Mesenchymal stem cell (in vitro differentiated cells and primary cell): ENCODE measurements at regions not wholly inside any gene's neighbourhood (a gene's known extent, or its start where the extent isn't known, plus 50 kb on each side); places are given as distances from the start of the nearest gene placed in this dataset.

Experiments
- DNase-seq: peaks from one replicate; pipeline ENCODE4 v3.0.0-alpha.2; 2013
- H2AFZ ChIP-seq: one replicate; pipeline ENCODE4 v1.6.1; 2013; ENCODE audit warnings: low read depth, mild to moderate bottlenecking, control low read depth, inconsistent platforms, low read length, moderate library complexity
- H2AK5ac ChIP-seq: 2 replicates; pipeline ENCODE4 v1.6.1; 2013; ENCODE audit warnings: low read length, moderate library complexity, mild to moderate bottlenecking, inconsistent platforms; ENCODE audit not compliant: severe bottlenecking
- H2BK120ac ChIP-seq: one replicate; pipeline ENCODE4 v1.6.1; 2013; ENCODE audit warnings: low read depth, mild to moderate bottlenecking, inconsistent platforms, low read length, moderate library complexity
- H2BK12ac ChIP-seq, 2 experiments: one replicate each; pipeline ENCODE4 v1.6.1; 2013; ENCODE audit warnings: inconsistent platforms in 2 of 2, low read length in 2 of 2, mild to moderate bottlenecking in 2 of 2, moderate library complexity in 2 of 2, control low read depth in 1 of 2
- H2BK15ac ChIP-seq: one replicate; pipeline ENCODE4 v1.6.1; 2013; ENCODE audit warnings: mild to moderate bottlenecking, low read depth, inconsistent platforms; ENCODE audit not compliant: poor library complexity, severe bottlenecking
- H2BK5ac ChIP-seq: 2 replicates; pipeline ENCODE4 v1.6.1; 2013; ENCODE audit warnings: low read depth, mild to moderate bottlenecking, low read length, control low read depth, inconsistent platforms; ENCODE audit not compliant: poor library complexity, severe bottlenecking
- H3K14ac ChIP-seq, 2 experiments: one replicate each; pipeline ENCODE4 v1.6.1; 2013; ENCODE audit warnings: inconsistent platforms in 2 of 2, low read length in 2 of 2, control low read depth in 1 of 2, mild to moderate bottlenecking in 1 of 2, moderate library complexity in 1 of 2
- H3K18ac ChIP-seq, 2 experiments: one replicate each; pipeline ENCODE4 v1.6.1; 2013; ENCODE audit warnings: inconsistent platforms in 2 of 2, low read length in 2 of 2, control low read depth in 1 of 2, low read depth in 1 of 2, mild to moderate bottlenecking in 1 of 2
- H3K23ac ChIP-seq, 2 experiments: one replicate each; pipeline ENCODE4 v1.6.1; 2013; ENCODE audit warnings: inconsistent platforms in 2 of 2, low read length in 2 of 2, mild to moderate bottlenecking in 2 of 2, moderate library complexity in 2 of 2, control low read depth in 1 of 2
- H3K27ac ChIP-seq: 2 replicates; pipeline ENCODE4 v1.5.1; 2013; ENCODE audit warnings: mild to moderate bottlenecking, moderate library complexity, low read length, control low read depth, inconsistent platforms; ENCODE audit not compliant: poor library complexity, severe bottlenecking
- H3K27me3 ChIP-seq, 2 experiments: 2 replicates each; pipeline versions ENCODE4 v1.6.1 to v1.7.0; 2013; ENCODE audit warnings: low read length in 2 of 2, mild to moderate bottlenecking in 2 of 2, moderate library complexity in 2 of 2, control low read depth in 1 of 2, inconsistent platforms in 1 of 2; ENCODE audit not compliant: control insufficient read depth in 1 of 2, insufficient read depth in 1 of 2
- H3K36me3 ChIP-seq, 2 experiments: 2 replicates each; pipeline versions ENCODE4 v1.6.1 to v1.7.0; 2013; ENCODE audit warnings: low read length in 2 of 2, control low read depth in 1 of 2, inconsistent platforms in 1 of 2, low read depth in 1 of 2, mild to moderate bottlenecking in 1 of 2; ENCODE audit not compliant: insufficient read depth in 2 of 2, control insufficient read depth in 1 of 2
- H3K4ac ChIP-seq, 2 experiments: one replicate each; pipeline ENCODE4 v1.6.1; 2013; ENCODE audit warnings: inconsistent platforms in 2 of 2, low read length in 2 of 2, mild to moderate bottlenecking in 2 of 2, moderate library complexity in 2 of 2, control low read depth in 1 of 2, low read depth in 1 of 2
- H3K4me1 ChIP-seq: 2 replicates; pipeline ENCODE4 v1.6.1; 2013; ENCODE audit warnings: low read depth, low read length, control low read depth; ENCODE audit not compliant: control insufficient read depth, insufficient read depth
- H3K4me2 ChIP-seq: 2 replicates; pipeline ENCODE4 v1.6.1; 2013; ENCODE audit warnings: low read length, mild to moderate bottlenecking, inconsistent platforms; ENCODE audit not compliant: poor library complexity, severe bottlenecking
- H3K4me3 ChIP-seq, 2 experiments: 2 replicates each; pipeline versions ENCODE4 v1.5.1 to v1.7.0; 2013; ENCODE audit warnings: low read length in 2 of 2, mild to moderate bottlenecking in 2 of 2, control low read depth in 1 of 2, low read depth in 1 of 2; ENCODE audit not compliant: insufficient read depth in 1 of 2
- H3K79me1 ChIP-seq: replicated peaks from 2 replicates; pipeline ENCODE4 v1.6.1; 2013; ENCODE audit warnings: mild to moderate bottlenecking, control low read depth, low read length, inconsistent platforms; ENCODE audit not compliant: poor library complexity, severe bottlenecking
- H3K9ac ChIP-seq: 2 replicates; pipeline ENCODE4 v1.7.0; 2013; ENCODE audit warnings: mild to moderate bottlenecking, low read length, moderate library complexity
- H3K9me3 ChIP-seq: 2 replicates; pipeline ENCODE4 v1.7.0; 2013; ENCODE audit warnings: mild to moderate bottlenecking, low read length; ENCODE audit not compliant: control insufficient read depth
- H4K8ac ChIP-seq: one replicate; pipeline ENCODE4 v1.6.1; 2013; ENCODE audit warnings: inconsistent platforms, mild to moderate bottlenecking, low read length, moderate library complexity
- H4K91ac ChIP-seq: one replicate; pipeline ENCODE4 v1.6.1; 2013; ENCODE audit warnings: mild to moderate bottlenecking, low read length, inconsistent platforms
- WGBS: methylation state at CpG from one replicate; pipeline ENCODE4 v1.1.7; 2013; ENCODE audit warnings: mixed read lengths; 5-methylcytosine and 5-hydroxymethylcytosine counted together

DNA sequence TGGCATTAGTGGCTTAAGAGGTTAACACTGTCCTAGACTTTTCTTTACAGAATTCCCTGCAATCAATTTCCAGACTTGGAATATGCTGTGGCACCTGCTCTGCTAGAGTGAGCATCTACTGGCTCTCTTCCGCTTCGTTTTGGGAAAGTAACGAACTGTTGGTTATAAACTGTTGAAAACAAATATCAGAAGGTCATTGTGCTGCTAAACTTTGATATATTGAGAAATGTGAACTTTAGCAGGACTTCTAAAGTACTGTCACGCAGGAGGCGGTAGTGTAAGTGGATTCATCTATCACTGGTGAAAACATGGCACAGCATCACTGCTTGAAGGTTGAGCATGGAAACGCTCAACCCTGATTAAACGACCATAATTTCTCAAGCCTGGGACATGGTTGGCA, 348.9 kb downstream of the FLRT2 start:
- no peak overlapping the region for H3K9ac ChIP-seq
- H4K91ac ChIP-seq = no peak overlapping the region
- H3K27me3 ChIP-seq = no peaks in the 10 kb centered on the region
- no peak overlapping the region for H2BK5ac ChIP-seq
- H3K23ac ChIP-seq = no peak overlapping the region
- no peak overlapping the region for H2BK12ac ChIP-seq
- no peaks in the 10 kb centered on the region for H3K36me3 ChIP-seq
- no peak for DNase-seq
- H2AK5ac ChIP-seq = no peak overlapping the region
- no peaks in the 10 kb centered on the region for H3K79me1 ChIP-seq
- H3K9me3 ChIP-seq = no peaks in the 10 kb centered on the region
- no peak overlapping the region for H3K4ac ChIP-seq
- no peak overlapping the region for H3K4me2 ChIP-seq
- H3K4me3 ChIP-seq = no peak overlapping the region
- no peak overlapping the region for H3K14ac ChIP-seq
- WGBS = 92% methylated on average over 7 of the region's 7 CpGs
- no peak overlapping the region for H3K27ac ChIP-seq
- H4K8ac ChIP-seq = no peak overlapping the region
- no peak overlapping the region for H2BK120ac ChIP-seq
- no peak overlapping the region for H2BK15ac ChIP-seq
- H3K4me1 ChIP-seq = no peaks in the 10 kb centered on the region
- no peak overlapping the region for H2AFZ ChIP-seq
- H3K18ac ChIP-seq = no peak overlapping the region

DNA sequence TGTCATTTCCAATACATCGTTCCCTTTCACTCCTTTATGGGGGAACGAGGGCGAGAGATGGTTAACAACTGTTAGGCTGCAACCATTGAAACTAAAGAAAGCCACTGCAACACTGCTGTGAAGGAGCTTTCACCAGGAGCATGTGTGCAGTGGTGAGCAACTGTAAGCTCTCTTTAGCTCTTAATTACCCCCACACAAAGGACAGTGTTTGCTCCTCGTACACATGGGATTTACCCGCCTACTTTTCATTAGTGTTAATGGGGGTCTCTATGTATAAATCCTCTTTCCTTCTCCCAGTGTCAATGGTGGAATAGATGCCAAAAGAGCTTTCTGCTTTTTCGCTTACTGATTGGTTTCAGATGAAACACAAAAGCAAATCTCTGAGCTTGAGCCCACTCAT, 343.1 kb downstream of the FLRT2 start:
- H4K91ac ChIP-seq = no peak overlapping the region
- no peak overlapping the region for H3K27ac ChIP-seq
- H2BK120ac ChIP-seq = no peak overlapping the region
- no peaks in the 10 kb centered on the region for H3K79me1 ChIP-seq
- H3K4me3 ChIP-seq = no peak overlapping the region
- 90% methylated on average over 6 of the region's 6 CpGs for WGBS
- no peak overlapping the region for H3K14ac ChIP-seq
- no peak overlapping the region for H2BK15ac ChIP-seq
- no peak overlapping the region for H2BK12ac ChIP-seq
- no peaks in the 10 kb centered on the region for H3K27me3 ChIP-seq
- no peak overlapping the region for H3K4ac ChIP-seq
- no peak overlapping the region for H4K8ac ChIP-seq
- H3K23ac ChIP-seq = no peak overlapping the region
- H2AK5ac ChIP-seq = no peak overlapping the region
- H3K9ac ChIP-seq = no peak overlapping the region
- DNase-seq = no peak
- H3K18ac ChIP-seq = no peak overlapping the region
- no peak overlapping the region for H2AFZ ChIP-seq
- no peaks in the 10 kb centered on the region for H3K4me1 ChIP-seq
- no peaks in the 10 kb centered on the region for H3K9me3 ChIP-seq
- H3K36me3 ChIP-seq = no peaks in the 10 kb centered on the region
- H2BK5ac ChIP-seq = no peak overlapping the region
- H3K4me2 ChIP-seq = no peak overlapping the region

DNA sequence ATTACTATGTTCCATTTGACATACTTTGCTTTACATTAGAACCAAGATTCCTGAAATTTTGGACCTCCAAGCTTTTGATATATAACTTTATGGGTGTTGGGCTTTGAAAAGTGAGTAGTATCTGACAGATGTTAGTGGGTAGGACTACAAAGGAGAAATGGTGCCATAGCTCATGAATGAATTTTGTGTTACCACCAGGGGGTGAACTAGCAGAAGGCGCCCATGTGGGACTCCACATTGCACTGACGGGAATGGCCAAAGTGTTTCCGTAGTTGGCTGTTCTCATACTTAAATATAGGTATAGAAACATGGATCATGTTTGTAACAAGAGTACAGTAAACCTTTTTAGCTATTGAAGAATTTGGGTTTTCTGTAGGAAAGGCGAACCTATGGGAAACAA, 337.5 kb downstream of the FLRT2 start:
- Histone ChIP-seq H4K91ac (no peak overlapping the region), H3K4ac (no peak overlapping the region)

DNA sequence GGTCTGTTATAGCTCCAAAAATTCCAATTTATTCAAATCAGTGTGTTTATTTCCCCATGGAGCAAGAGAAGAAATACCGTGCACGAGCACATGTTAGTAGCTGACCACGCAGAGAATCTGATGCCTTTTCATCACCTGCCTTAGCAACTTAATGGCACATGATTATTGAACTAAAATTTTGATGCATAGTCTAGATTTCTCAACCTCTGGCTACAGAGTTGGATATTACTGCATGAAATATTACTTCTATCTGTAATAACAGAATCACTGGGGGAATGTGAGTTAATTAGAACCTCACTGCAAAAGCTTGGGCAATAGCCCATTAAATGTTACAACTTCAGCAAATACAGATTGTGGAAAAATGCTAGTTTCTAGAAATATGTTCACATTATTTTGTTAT, 335.8 kb downstream of the FLRT2 start:
- Histone ChIP-seq H3K4me1 (no peaks in the 10 kb centered on the region), H2BK5ac (no peak overlapping the region), H3K14ac (no peak overlapping the region), H2BK12ac (no peak overlapping the region), H3K9ac (no peak overlapping the region), H2BK15ac (no peak overlapping the region), H3K18ac (no peak overlapping the region), H3K27ac (no peak overlapping the region), H3K4me3 (no peak overlapping the region), H3K79me1 (no peaks in the 10 kb centered on the region), H2AFZ (no peak overlapping the region), H3K23ac (no peak overlapping the region), H3K9me3 (no peaks in the 10 kb centered on the region), H3K27me3 (no peaks in the 10 kb centered on the region), H3K4me2 (no peak overlapping the region), H4K8ac (no peak overlapping the region), H2BK120ac (no peak overlapping the region), H3K36me3 (no peaks in the 10 kb centered on the region), H4K91ac (no peak overlapping the region), H2AK5ac (no peak overlapping the region), H3K4ac (no peak overlapping the region)
- no peak for DNase-seq
- WGBS = no CpG with 5 or more reads among the region's 3 CpGs

More for the DNA sequence above, 337.5 kb downstream of the FLRT2 start:
- H3K18ac ChIP-seq = no peak overlapping the region
- no peaks in the 10 kb centered on the region for H3K79me1 ChIP-seq
- H2BK15ac ChIP-seq = no peak overlapping the region
- DNase-seq = no peak
- 75% methylated on average over 3 of the region's 4 CpGs for WGBS
- H3K4me2 ChIP-seq = no peak overlapping the region
- H3K9me3 ChIP-seq = no peaks in the 10 kb centered on the region
- no peak overlapping the region for H2BK5ac ChIP-seq
- H2AFZ ChIP-seq = no peak overlapping the region
- H3K4me3 ChIP-seq = no peak overlapping the region
- H3K14ac ChIP-seq = no peak overlapping the region
- no peaks in the 10 kb centered on the region for H3K4me1 ChIP-seq
- H2BK120ac ChIP-seq = no peak overlapping the region
- H3K27ac ChIP-seq = no peak overlapping the region
- no peak overlapping the region for H2BK12ac ChIP-seq
- H2AK5ac ChIP-seq = no peak overlapping the region
- H3K27me3 ChIP-seq = no peaks in the 10 kb centered on the region
- no peaks in the 10 kb centered on the region for H3K36me3 ChIP-seq
- no peak overlapping the region for H3K23ac ChIP-seq
- H4K8ac ChIP-seq = no peak overlapping the region
- no peak overlapping the region for H3K9ac ChIP-seq
